Esophagus muscularis mucosa (tissue), 4 donors: ENCODE measurements at regions not wholly inside any gene's neighbourhood (a gene's known extent, or its start where the extent isn't known, plus 50 kb on each side); places are given as distances from the start of the nearest gene placed in this dataset.
"Not testable (repeated sequence)": the region's sequence is repeated elsewhere in the genome, so short reads cannot be mapped to it uniquely, and the experiment has no call there.

ENCODE experiments used
- CTCF ChIP-seq, 3 experiments: fragments of 200-600 bp in 2 of 3; fragments of 450-650 bp in 1 of 3; sonication (generic) in 2 of 3; IDR thresholded peaks; one replicate each; pipeline ENCODE4 v1.5.1; 2017 to 2019; ENCODE audit warnings: antibody characterized with exemption in 3 of 3, mild to moderate bottlenecking in 2 of 3, moderate library complexity in 1 of 3
- EP300 ChIP-seq: sonication (generic); formaldehyde crosslinking; IDR thresholded peaks from one replicate; pipeline ENCODE4 v1.6.1; 2017; ENCODE audit warnings: antibody characterized with exemption
- POLR2A ChIP-seq: fragments of 450-650 bp; IDR thresholded peaks from one replicate; pipeline ENCODE4 v1.6.1; 2017; ENCODE audit warnings: antibody characterized with exemption, moderate library complexity, mild to moderate bottlenecking, low read depth

- TF ChIP-seq EP300; CTCF (IDR thresholded peaks at IDR 0.05); POLR2A: not testable (repeated sequence)
Measured at GRCh38 chr9:110096674-110097073, 111.3 kb downstream of the C9orf152 start.
